Tibial nerve (tissue), 4 donors: ENCODE measurements at regions not wholly inside any gene's neighbourhood (a gene's known extent, or its start where the extent isn't known, plus 50 kb on each side); places are given as distances from the start of the nearest gene placed in this dataset.

Experiments used
- DNase-seq, 2 donors: peaks; one replicate each; pipeline ENCODE4 v3.0.0-alpha.2; 2019; ENCODE audit warnings: low spot score in 2 of 2
- H3K27ac ChIP-seq, 4 donors: fragments of 200-600 bp; sonication (generic) in 3 of 4; one replicate each; pipeline ENCODE4 v1.5.1; 2017 to 2019; ENCODE audit warnings: mild to moderate bottlenecking in 1 of 4
- H3K27me3 ChIP-seq, 2 donors: fragments of 200-600 bp; sonication (generic) in 1 of 2; one replicate each; pipeline versions ENCODE4 v1.5.1 to v1.6.0; 2017 to 2019
- H3K36me3 ChIP-seq, 3 donors: fragments of 200-600 bp; sonication (generic); one replicate each; pipeline ENCODE4 v1.5.1; 2018 to 2019
- H3K4me1 ChIP-seq, 4 donors: fragments of 200-600 bp; sonication (generic) in 3 of 4; one replicate each; pipeline ENCODE4 v1.5.1; 2017 to 2019
- H3K4me3 ChIP-seq, 4 donors: fragments of 200-600 bp; sonication (generic) in 3 of 4; one replicate each; pipeline ENCODE4 v1.5.1; 2017 to 2019; ENCODE audit warnings: mild to moderate bottlenecking in 1 of 4, moderate library complexity in 1 of 4
- H3K9me3 ChIP-seq, 4 donors: fragments of 200-600 bp; sonication (generic) in 3 of 4; one replicate each; pipeline ENCODE4 v1.5.1; 2017 to 2019
- CTCF ChIP-seq, 5 experiments: fragments of 200-600 bp in 3 of 5; fragments of 450-650 bp in 2 of 5; sonication (generic) in 3 of 5; IDR thresholded peaks; one replicate each; pipeline ENCODE4 v1.5.1; 2016 to 2019; ENCODE audit warnings: antibody characterized with exemption in 5 of 5, mild to moderate bottlenecking in 3 of 5, moderate library complexity in 2 of 5
- EP300 ChIP-seq, 2 donors: sonication (generic); formaldehyde crosslinking; IDR thresholded peaks; one replicate each; pipeline ENCODE4 v1.6.1; 2017; ENCODE audit warnings: antibody characterized with exemption in 2 of 2, mild to moderate bottlenecking in 1 of 2
- POLR2A ChIP-seq, 2 donors: fragments of 450-650 bp; IDR thresholded peaks; one replicate each; pipeline ENCODE4 v1.6.1; 2017; ENCODE audit warnings: antibody characterized with exemption in 2 of 2, mild to moderate bottlenecking in 2 of 2, moderate library complexity in 2 of 2
- WGBS, 2 donors: methylation state at CpG; one replicate each; pipeline ENCODE4 v1.1.5; 2018; 5-methylcytosine and 5-hydroxymethylcytosine counted together

GRCh38 chr2:5954509-5954908 is 262.3 kb downstream of the SOX11 start:
- H3K4me1 ChIP-seq: no peaks in the 10 kb centered on the region
- H3K27me3 ChIP-seq: no peaks in the 10 kb centered on the region
- H3K9me3 ChIP-seq: peaks cover 0 to 8% (median 0%) of the 10 kb centered on the region in 4 donors
- no peak overlapping the region for H3K4me3 ChIP-seq
- no peak for TF ChIP-seq POLR2A (IDR thresholded peaks at IDR 0.05)
- no peak for TF ChIP-seq EP300 (IDR thresholded peaks at IDR 0.05)
- TF ChIP-seq CTCF (IDR thresholded peaks at IDR 0.05): no peak
- H3K27ac ChIP-seq: no peak overlapping the region
- no peak for DNase-seq
- no peaks in the 10 kb centered on the region for H3K36me3 ChIP-seq
- 15 to 21% methylated on average over 5 of the region's 5 CpGs for WGBS, 2 donors

- no peaks in the 10 kb centered on the region for H3K4me1 ChIP-seq
- no peak for DNase-seq
- H3K27ac ChIP-seq: no peak overlapping the region
- no peaks in the 10 kb centered on the region for H3K36me3 ChIP-seq
- H3K4me3 ChIP-seq: no peak overlapping the region
- no peaks in the 10 kb centered on the region for H3K27me3 ChIP-seq
- H3K9me3 ChIP-seq: peaks cover 0 to 8% (median 0%) of the 10 kb centered on the region in 4 donors
- TF ChIP-seq CTCF (IDR thresholded peaks at IDR 0.05): no peak
- no peak for TF ChIP-seq POLR2A (IDR thresholded peaks at IDR 0.05)
- TF ChIP-seq EP300 (IDR thresholded peaks at IDR 0.05): no peak
Observed at GRCh38 chr2:5955921-5956320, 263.7 kb downstream of the SOX11 start.

- Histone ChIP-seq H3K27ac (no peak overlapping the region), H3K9me3 (peaks cover 0 to 8% (median 0%) of the 10 kb centered on the region in 4 donors), H3K36me3 (no peaks in the 10 kb centered on the region), H3K27me3 (no peaks in the 10 kb centered on the region), H3K4me3 (no peak overlapping the region), H3K4me1 (no peaks in the 10 kb centered on the region)
- 65 to 77% methylated on average over 6 of the region's 6 CpGs for WGBS, 2 donors
- TF ChIP-seq EP300 (IDR thresholded peaks at IDR 0.05) (no peak), CTCF (IDR thresholded peaks at IDR 0.05) (no peak), POLR2A (IDR thresholded peaks at IDR 0.05) (no peak)
- DNase-seq: no peak
Observed at GRCh38 chr2:5959836-5960820, 267.9 kb downstream of the SOX11 start.

- Histone ChIP-seq H3K9me3 (no peaks in the 10 kb centered on the region), H3K27ac (no peak overlapping the region), H3K4me3 (no peak overlapping the region), H3K36me3 (no peaks in the 10 kb centered on the region), H3K4me1 (no peaks in the 10 kb centered on the region), H3K27me3 (no peaks in the 10 kb centered on the region)
- no peak for DNase-seq
- WGBS, 2 donors: 89 to 96% methylated on average over 6 of the region's 6 CpGs
- TF ChIP-seq EP300 (IDR thresholded peaks at IDR 0.05) (no peak), POLR2A (IDR thresholded peaks at IDR 0.05) (no peak), CTCF (IDR thresholded peaks at IDR 0.05) (no peak)
Observed at GRCh38 chr2:5967506-5967905, 275.3 kb downstream of the SOX11 start.

GRCh38 chr2:5969303-5969702 is 277.1 kb downstream of the SOX11 start:
- Histone ChIP-seq H3K4me3 (no peak overlapping the region), H3K27me3 (no peaks in the 10 kb centered on the region), H3K9me3 (no peaks in the 10 kb centered on the region), H3K36me3 (no peaks in the 10 kb centered on the region), H3K4me1 (no peaks in the 10 kb centered on the region), H3K27ac (no peak overlapping the region)
- TF ChIP-seq EP300 (IDR thresholded peaks at IDR 0.05): no peak
- TF ChIP-seq CTCF (IDR thresholded peaks at IDR 0.05): no peak
- TF ChIP-seq POLR2A (IDR thresholded peaks at IDR 0.05): no peak
- 58 to 64% methylated on average over 6 of the region's 6 CpGs for WGBS, 2 donors
- DNase-seq: no peak
